SK-N-SH (cell line): ENCODE measurements at regions not wholly inside any gene's neighbourhood (a gene's known extent, or its start where the extent isn't known, plus 50 kb on each side); places are given as distances from the start of the nearest gene placed in this dataset.

ENCODE experiments used
- EZH2phosphoT487 ChIP-seq: fragments of 200-600 bp; sonication (generic); IDR thresholded peaks from 2 replicates; pipeline ENCODE4 v1.6.1; 2017; ENCODE audit warnings: low read depth, mixed run types, mild to moderate bottlenecking, antibody characterized with exemption, moderate library complexity, borderline replicate concordance
- SIN3A ChIP-seq: IDR thresholded peaks from 2 replicates; pipeline ENCODE4 v1.6.1; 2012; ENCODE audit warnings: low read depth, mild to moderate bottlenecking, low read length, moderate library complexity, borderline replicate concordance
- ZBTB33 ChIP-seq: IDR thresholded peaks from 2 replicates; pipeline ENCODE4 v1.4.0; 2012; ENCODE audit warnings: low read depth, borderline replicate concordance
- TF ChIP-seq, protein P1 (sequence below): fragments of 200-600 bp; sonication (generic); IDR thresholded peaks from 2 replicates; pipeline ENCODE4 v1.6.1; 2017; ENCODE audit warnings: antibody characterized with exemption, mild to moderate bottlenecking, moderate library complexity

GRCh38 chrX:129041319-129041718, 482.0 kb downstream of the SMARCA1 start:
- TF ChIP-seq, protein P1, sequence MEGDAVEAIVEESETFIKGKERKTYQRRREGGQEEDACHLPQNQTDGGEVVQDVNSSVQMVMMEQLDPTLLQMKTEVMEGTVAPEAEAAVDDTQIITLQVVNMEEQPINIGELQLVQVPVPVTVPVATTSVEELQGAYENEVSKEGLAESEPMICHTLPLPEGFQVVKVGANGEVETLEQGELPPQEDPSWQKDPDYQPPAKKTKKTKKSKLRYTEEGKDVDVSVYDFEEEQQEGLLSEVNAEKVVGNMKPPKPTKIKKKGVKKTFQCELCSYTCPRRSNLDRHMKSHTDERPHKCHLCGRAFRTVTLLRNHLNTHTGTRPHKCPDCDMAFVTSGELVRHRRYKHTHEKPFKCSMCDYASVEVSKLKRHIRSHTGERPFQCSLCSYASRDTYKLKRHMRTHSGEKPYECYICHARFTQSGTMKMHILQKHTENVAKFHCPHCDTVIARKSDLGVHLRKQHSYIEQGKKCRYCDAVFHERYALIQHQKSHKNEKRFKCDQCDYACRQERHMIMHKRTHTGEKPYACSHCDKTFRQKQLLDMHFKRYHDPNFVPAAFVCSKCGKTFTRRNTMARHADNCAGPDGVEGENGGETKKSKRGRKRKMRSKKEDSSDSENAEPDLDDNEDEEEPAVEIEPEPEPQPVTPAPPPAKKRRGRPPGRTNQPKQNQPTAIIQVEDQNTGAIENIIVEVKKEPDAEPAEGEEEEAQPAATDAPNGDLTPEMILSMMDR: no peak
- TF ChIP-seq SIN3A (no peak), ZBTB33 (no peak), EZH2phosphoT487 (no peak)
